Stimulated activated CD4-positive, alpha-beta T cell treated with anti-CD3 and anti-CD28 coated beads, TNF-alpha, amount 100 ng/mL, for 1 hour (primary cell): ENCODE measurements at regions not wholly inside any gene's neighbourhood (a gene's known extent, or its start where the extent isn't known, plus 50 kb on each side); places are given as distances from the start of the nearest gene placed in this dataset.

Experiments
- DNase-seq, 3 donors: peaks; one replicate each; pipeline ENCODE4 v3.0.0-alpha.2; 2020; ENCODE audit warnings: low read depth in 3 of 3, low spot score in 1 of 3

GRCh38 chr20:60064554-60065196, 106.5 kb downstream of the CDH26 start:
- DNase-seq: no peak

- no peak for DNase-seq
These were observed 107.7 kb downstream of the CDH26 start for GRCh38 chr20:60065741-60066437.

DNA sequence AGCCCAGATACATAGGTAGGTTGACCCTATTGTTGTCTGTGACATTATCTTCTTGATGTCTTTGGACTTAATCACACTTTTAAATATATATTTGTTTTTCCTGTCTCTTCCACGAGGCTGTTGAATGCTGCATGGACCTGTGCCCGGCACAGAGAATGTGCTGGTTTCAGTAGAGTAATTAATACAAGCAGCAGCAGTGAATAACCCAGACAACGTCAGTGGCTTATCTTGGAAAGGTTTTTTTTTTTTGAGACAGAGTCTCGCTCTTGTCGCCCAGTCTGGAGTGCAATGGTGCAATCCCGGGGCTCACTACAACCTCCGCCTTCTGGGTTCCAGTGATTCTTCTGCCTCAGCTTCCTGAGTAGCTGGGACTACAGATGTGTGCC, 108.2 kb downstream of the CDH26 start:
- no peak for DNase-seq

DNA sequence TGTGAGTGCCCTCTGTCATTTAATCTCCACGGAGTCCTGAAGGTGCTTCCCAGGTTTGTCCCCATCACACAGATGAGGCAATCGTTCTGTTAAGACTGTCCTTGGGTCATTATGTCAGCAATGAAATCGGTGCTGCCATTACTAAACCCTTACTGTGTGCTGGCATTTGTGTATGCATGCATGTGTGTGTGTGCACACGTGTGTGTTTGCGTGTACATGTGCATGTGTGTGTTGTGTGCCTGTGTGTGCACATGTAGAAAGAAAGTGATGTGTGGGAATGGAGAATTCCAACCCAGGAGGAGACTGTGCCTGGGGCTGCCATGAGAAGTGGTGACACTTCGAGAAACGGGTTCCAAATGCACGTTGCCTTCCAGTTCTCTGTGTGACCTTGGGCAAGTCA, 110.3 kb downstream of the CDH26 start:
- no peak for DNase-seq

DNA sequence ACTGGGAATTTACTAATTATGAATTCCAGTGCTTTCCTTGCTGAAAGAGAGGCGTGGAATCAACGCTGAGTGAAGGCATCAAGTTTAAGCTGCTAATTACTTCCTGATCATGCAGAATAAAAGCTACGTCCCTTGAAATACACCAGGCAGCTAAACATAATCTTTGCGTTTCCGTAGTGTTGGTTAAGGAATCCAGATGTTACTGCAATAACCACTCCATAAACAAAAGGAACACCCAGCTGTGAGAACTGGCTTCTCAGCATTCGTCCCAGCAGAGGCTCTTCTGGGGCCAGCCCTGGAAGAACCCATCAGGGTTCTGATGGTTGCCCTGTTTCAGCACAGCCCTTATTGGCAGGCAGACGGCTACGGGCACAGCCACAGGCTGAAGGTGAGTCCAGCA, 111.4 kb downstream of the CDH26 start:
- DNase-seq: no peak

GRCh38 chr20:60070791-60071190, 112.6 kb downstream of the CDH26 start:
- no peak for DNase-seq

DNA sequence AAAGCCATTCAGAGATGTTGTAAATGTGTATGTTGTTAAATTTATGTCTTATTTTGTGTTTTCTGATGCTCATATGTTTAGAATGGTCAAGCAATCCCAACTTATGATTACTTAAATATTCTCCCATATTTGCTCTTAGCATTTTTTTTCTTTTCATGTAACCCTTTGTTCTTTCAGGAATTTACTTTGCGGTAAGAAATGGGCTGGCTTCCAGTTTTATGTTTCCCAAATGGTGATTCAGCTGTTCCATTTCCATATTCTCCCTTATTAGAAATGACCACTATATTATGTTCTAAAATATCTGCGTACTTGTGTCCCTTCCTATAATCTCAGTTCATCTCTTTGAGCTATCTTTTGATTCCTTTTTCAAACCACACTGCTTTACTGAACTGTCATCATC, 113.7 kb downstream of the CDH26 start:
- DNase-seq: no peak

DNA sequence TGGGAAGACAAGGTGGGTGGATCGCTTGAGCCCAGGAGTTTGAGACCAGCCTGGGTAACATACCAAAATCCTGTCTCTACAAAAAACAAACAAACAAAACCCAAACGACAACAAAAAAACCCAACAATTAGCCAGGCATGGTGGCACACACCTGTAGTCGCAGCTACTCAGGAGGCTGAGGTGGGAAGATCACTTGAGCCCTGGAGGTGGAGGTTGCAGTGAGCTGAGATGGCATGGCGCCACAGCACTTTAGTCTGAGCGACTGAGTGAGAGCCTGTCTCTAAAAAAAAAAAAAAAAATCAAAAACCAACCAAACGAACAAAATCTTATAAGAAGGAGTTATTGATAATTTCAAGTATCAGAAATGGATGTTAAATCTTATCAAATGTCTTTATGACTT, 114.9 kb downstream of the CDH26 start:
- DNase-seq: no peak

- no peak for DNase-seq
These were observed 115.3 kb downstream of the CDH26 start for GRCh38 chr20:60073504-60073903.

- no peak for DNase-seq
These were observed 116.1 kb downstream of the CDH26 start for GRCh38 chr20:60074276-60074675.

- DNase-seq: no peak
These were observed 120.4 kb downstream of the CDH26 start for GRCh38 chr20:60078351-60079250.

DNA sequence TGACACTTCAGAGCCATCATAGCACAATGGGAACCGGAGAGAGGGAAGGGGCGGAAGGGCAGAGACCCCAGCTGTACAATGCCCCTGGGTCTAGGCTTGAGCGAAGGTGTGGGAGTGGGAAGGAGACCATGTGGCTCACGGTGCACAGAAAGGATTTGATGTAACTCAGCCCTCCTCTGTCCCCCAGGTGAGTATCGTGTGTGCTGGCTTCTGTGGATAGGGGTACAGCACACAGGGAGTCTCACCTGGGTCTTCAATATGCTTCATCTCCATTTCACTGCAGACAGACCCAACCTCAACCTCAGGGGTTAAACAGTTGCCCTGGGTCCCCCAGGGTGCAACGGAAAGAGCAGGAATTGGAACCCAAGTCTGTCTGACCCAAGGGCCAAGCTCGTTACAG, 122.2 kb downstream of the CDH26 start:
- no peak for DNase-seq

DNA sequence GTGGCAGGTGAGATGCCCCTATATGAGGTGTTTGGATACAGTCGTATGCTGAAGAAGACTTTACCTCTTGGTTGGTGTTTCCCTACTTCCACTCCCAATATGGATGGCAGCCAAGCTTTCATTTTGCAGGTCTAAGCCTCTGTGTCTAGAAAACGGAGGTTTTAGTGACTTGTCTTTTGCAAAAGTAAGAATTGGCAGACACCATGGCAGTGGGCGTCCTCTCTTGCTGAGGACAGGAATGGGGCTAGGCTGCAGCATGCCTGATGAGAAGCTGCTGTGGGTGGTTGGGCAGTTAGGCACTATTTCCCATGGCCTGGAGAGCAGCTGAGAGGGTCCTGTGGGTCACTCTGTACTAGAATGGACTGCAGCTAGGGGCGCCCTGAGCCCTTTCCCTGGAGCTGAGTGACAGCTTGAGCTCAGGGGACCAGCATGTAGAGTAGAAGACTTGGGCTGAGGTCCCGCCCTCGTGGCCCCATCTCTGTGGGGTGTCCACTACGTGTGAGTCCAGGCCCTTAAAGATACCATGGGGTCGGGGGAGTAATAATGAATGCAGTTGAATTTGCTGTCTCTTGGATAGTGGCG, 127.4 kb downstream of the CDH26 start:
- no peak for DNase-seq

DNA sequence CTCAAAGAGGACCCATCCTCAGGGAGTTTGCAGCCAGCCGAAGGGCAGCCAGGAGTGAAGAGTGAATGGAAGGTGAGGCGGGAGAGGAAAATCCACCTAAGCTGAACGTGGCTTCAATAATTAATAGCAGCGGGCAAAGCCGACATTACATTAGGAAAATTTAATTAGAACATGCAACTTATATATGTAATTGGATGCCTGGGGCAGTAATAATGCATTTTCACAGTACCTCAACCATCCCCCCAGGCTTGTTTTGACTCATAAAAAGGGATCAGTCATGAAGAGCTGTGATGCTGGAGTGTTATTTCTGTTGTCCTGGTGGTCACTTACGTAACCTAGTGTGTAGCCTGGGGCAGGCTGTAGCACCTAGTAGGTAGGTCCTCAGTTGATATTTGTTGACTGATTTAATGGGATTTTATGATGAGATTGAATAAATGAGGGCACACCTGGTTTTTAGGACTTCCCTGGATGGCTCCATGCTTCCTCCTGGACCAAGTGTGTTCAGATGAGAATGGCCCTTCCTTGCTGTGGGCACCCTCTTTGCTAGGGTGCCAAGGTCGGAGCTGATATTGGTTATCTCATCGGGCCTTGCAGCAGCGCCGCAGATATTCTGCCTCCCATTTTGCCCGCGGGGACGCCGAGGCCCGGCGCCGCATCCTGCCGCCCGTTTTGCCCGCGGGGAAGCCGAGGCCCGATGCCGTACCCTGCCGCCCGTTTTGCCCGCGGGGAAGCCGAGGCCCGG, 128.8 kb downstream of the CDH26 start:
- no peak for DNase-seq

DNA sequence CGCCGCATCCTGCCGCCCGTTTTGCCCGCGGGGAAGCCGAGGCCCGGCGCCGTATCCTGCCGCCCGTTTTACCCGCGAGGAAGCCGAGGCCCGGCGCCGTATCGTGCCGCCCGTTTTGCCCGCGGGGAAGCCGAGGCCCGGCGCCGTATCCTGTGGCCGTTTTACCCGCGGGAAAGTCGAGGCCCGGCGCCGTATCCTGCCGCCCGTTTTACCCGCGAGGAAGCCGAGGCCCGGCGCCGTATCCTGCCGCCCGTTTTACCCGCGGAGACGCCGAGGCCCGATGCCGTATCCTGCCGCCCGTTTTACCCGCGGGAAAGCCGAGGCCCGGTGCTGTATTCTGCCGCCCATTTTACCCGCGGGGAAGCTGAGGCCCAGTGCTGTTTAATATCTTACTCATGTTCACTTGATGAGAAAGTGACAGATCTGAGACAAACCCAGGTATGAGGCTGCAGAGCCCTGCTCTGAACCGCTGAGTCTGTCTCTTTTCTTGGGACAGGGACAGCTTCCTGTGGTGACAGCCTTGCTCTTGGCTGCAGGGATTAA, 129.4 kb downstream of the CDH26 start:
- DNase-seq: no peak

DNA sequence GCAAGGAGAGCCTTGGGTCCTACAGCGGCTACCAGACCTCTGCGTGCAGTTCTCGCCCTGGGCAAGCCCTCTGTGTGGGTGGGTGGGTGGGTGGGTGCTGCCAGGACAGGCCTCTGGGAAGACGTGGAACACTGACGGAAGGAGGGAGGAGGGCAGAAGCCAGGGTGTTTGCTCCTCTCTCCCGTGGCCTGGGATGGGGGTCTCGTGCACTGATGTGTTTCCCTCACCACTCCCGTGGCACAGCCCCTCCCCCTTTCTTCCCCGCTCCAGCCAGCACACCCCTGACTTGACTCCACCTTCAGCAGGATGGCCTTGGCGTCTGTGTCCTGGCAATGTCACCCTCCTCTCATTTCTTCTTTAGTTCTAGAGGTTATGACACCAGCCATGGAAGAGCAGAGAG, 130.0 kb downstream of the CDH26 start:
- DNase-seq: no peak

DNA sequence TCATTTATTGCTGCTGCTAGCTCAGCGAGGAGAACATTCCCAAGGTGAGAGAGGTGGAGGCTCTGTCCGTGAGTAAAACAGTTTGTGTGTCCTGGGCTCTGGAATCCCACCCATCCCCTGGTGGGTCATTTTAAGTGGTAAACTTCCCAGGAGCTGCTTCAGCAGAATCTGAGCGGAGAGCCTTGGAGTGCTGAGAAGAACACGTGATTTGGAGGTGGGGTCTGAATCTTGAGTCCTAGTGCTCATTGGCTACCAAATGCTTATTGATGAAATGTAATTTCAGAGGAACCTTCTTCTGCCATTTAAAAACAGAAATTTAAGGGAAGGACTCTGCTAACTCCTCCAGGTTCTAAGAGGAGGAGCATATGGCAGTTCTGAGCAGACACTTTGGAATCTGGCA, 132.4 kb downstream of the CDH26 start:
- no peak for DNase-seq

- no peak for DNase-seq
These were observed 133.1 kb downstream of the CDH26 start for GRCh38 chr20:60091305-60091704.

DNA sequence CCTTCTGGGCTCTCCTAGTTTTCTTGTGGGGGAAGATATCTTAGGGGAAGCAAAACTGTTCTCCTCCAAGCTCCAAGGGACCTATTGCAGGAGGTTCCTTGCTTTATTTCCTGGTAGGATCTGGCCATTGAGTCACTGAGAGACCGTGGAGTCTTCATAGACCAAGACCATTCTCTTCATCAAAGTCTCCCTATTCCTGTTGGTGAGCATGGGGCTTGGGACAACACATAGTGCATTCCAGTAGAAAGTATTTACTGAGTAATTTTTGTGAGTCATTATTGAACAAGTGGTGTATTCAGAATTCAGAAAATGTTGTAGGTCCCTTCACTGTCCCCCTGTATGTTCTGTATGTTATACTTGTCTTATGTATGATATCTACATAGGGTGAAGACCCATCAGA, 133.6 kb downstream of the CDH26 start:
- DNase-seq: no peak

DNA sequence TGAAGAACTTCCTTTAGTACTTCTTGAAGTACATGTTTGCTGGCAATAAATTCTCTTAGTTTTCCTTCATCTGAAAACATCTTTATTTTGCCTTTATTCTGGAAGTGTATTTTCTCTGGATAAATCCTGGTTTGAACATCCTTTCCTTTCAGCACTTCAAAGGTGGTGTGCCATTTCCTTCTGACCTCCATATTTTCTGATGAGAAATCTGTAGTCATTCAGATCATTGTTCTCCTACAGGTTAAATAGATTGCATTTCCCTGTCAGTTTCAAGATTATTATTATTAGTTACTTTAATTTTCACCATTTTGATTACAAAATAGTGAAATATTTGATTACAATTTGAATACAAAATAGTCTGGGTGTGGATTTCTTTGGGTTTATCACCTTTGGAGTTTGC, 134.5 kb downstream of the CDH26 start:
- no peak for DNase-seq

GRCh38 chr20:60095456-60095855, 137.2 kb downstream of the CDH26 start:
- DNase-seq: no peak
